PC-9 (cell line): ENCODE measurements at regions not wholly inside any gene's neighbourhood (a gene's known extent, or its start where the extent isn't known, plus 50 kb on each side); places are given as distances from the start of the nearest gene placed in this dataset.

Experiments
- EZH2 ChIP-seq: fragments of 200-600 bp; sonication (generic); IDR thresholded peaks from 2 replicates; pipeline ENCODE4 v1.8.0; 2017; ENCODE audit warnings: antibody characterized with exemption, low read depth
- TF ChIP-seq, protein P1 (sequence below): fragments of 200-600 bp; sonication (generic); conservative IDR thresholded peaks from 2 replicates; pipeline ENCODE4 v1.6.1; 2017; ENCODE audit warnings: mixed run types, antibody characterized with exemption, mild to moderate bottlenecking, moderate library complexity

DNA sequence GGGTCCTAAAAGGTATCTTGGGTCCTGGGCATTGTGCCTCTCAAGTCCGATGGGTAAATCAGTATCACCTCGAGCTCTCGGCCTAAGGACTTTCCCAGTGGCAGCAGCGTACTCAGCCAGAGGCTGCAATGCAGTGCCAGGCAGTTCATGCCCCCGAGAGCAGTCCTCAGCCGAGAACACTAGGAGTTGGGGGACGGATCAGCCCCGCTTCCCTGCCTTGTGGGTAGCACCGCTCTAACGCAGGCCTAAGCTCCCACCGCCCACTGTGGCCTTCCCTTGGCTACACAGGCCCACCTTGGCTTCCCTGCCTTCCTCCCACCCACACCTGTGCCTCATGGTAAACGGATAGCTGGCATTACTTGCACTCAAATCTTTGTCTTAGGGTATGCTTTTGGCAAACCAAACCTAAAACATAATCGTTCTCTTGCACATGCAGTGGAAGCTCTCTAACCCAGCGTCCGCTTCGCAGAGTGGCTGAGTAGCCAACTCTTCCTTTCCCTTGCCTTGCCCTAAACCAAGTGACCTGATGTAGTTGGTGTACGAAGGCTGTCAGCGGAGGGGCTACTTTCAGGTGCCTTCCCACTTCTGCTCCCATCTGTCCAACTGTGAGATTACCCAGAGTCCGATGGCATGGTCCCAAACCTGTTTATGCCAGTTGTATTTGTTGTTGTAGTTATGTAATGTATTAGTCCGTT is 73.2 kb upstream of the CHST15 start:
- TF ChIP-seq, protein P1, sequence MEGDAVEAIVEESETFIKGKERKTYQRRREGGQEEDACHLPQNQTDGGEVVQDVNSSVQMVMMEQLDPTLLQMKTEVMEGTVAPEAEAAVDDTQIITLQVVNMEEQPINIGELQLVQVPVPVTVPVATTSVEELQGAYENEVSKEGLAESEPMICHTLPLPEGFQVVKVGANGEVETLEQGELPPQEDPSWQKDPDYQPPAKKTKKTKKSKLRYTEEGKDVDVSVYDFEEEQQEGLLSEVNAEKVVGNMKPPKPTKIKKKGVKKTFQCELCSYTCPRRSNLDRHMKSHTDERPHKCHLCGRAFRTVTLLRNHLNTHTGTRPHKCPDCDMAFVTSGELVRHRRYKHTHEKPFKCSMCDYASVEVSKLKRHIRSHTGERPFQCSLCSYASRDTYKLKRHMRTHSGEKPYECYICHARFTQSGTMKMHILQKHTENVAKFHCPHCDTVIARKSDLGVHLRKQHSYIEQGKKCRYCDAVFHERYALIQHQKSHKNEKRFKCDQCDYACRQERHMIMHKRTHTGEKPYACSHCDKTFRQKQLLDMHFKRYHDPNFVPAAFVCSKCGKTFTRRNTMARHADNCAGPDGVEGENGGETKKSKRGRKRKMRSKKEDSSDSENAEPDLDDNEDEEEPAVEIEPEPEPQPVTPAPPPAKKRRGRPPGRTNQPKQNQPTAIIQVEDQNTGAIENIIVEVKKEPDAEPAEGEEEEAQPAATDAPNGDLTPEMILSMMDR = no peak
- TF ChIP-seq EZH2 = no peak
